Left lung (tissue), 4 donors: ENCODE measurements at regions not wholly inside any gene's neighbourhood (a gene's known extent, or its start where the extent isn't known, plus 50 kb on each side); places are given as distances from the start of the nearest gene placed in this dataset.

Experiments used
- ATAC-seq: fragments of 200-7000 bp; cut with Tn5 transposase; one replicate; pipeline ENCODE4 v1.9.1; 2020; ENCODE audit warnings: moderate library complexity
- DNase-seq, 4 donors: peaks; one replicate each; pipeline ENCODE4 v3.0.0-alpha.2; 2013 to 2020
- H3K27ac ChIP-seq, 2 donors: fragments of 200-600 bp; sonication (generic) in 1 of 2; one replicate each; pipeline versions ENCODE4 v1.5.0 to v1.8.0; 2020 to 2021
- H3K27me3 ChIP-seq, 2 donors: fragments of 200-600 bp; sonication (generic) in 1 of 2; one replicate each; pipeline versions ENCODE4 v1.5.0 to v1.8.0; 2020 to 2021
- H3K36me3 ChIP-seq, 2 donors: fragments of 200-600 bp; sonication (generic) in 1 of 2; one replicate each; pipeline versions ENCODE4 v1.5.0 to v1.8.0; 2020 to 2021
- H3K4me1 ChIP-seq, 2 donors: fragments of 200-600 bp; one replicate each; pipeline ENCODE4 v1.8.0; 2021
- H3K4me3 ChIP-seq, 2 donors: fragments of 200-600 bp; sonication (generic) in 1 of 2; one replicate each; pipeline versions ENCODE4 v1.5.0 to v1.8.0; 2020 to 2021; ENCODE audit warnings: mild to moderate bottlenecking in 1 of 2
- H3K9me3 ChIP-seq, 2 donors: fragments of 200-600 bp; sonication (generic) in 1 of 2; one replicate each; pipeline versions ENCODE4 v1.5.0 to v1.8.0; 2020 to 2021
- CTCF ChIP-seq, 2 donors: fragments of 200-600 bp; sonication (generic) in 1 of 2; IDR thresholded peaks; one replicate each; pipeline versions ENCODE4 v1.5.0 to v1.8.0; 2021; ENCODE audit warnings: antibody characterized with exemption in 2 of 2
- intact Hi-C, 2 donors: fragments of 100-400 bp; cut with DNase I; formaldehyde crosslinking; loops; one replicate each; pipeline versions ENCODE4 v1.11.2 to v1.14.2; 2022
- donor health status: DM: no; HTN: yes; CAD: no.
- donor health status: DM: no; HTN: no; CAD: no.

GRCh38 chr6:119961450-119961849 lies 611.9 kb upstream of the MAN1A1 start:
- TF ChIP-seq CTCF (IDR thresholded peaks at IDR 0.05): no peak
- Histone ChIP-seq H3K27me3 (no peaks in the 10 kb centered on the region), H3K9me3 (no peaks in the 10 kb centered on the region), H3K36me3 (no peaks in the 10 kb centered on the region), H3K4me1 (no peaks in the 10 kb centered on the region), H3K4me3 (no peak overlapping the region), H3K27ac (no peak overlapping the region)
- no peak for DNase-seq
- ATAC-seq: no peak
- intact Hi-C loops: no loop called here

- intact Hi-C loops: no loop called here
- Histone ChIP-seq H3K27me3 (no peaks in the 10 kb centered on the region), H3K27ac (no peak overlapping the region), H3K4me1 (no peaks in the 10 kb centered on the region), H3K36me3 (no peaks in the 10 kb centered on the region), H3K9me3 (no peaks in the 10 kb centered on the region), H3K4me3 (no peak overlapping the region)
- no peak for DNase-seq
- no peak for TF ChIP-seq CTCF (IDR thresholded peaks at IDR 0.05)
- no peak for ATAC-seq
Measured at GRCh38 chr6:119960456-119960855, 610.9 kb upstream of the MAN1A1 start.

- no peaks in the 10 kb centered on the region for H3K9me3 ChIP-seq
- no peak for ATAC-seq
Measured at GRCh38 chr6:119960036-119960435, 610.5 kb upstream of the MAN1A1 start.

GRCh38 chr6:119957195-119957594 lies 607.6 kb upstream of the MAN1A1 start:
- Histone ChIP-seq H3K27ac (no peak overlapping the region), H3K36me3 (no peaks in the 10 kb centered on the region), H3K27me3 (no peaks in the 10 kb centered on the region), H3K4me3 (no peak overlapping the region), H3K4me1 (no peaks in the 10 kb centered on the region), H3K9me3 (no peaks in the 10 kb centered on the region)
- ATAC-seq: no peak
- intact Hi-C loops: no loop called here
- DNase-seq: no peak
- TF ChIP-seq CTCF (IDR thresholded peaks at IDR 0.05): no peak

More at GRCh38 chr6:119960036-119960435, 610.5 kb upstream of the MAN1A1 start:
- H3K4me1 ChIP-seq: no peaks in the 10 kb centered on the region
- intact Hi-C loops: no loop called here
- no peaks in the 10 kb centered on the region for H3K27me3 ChIP-seq
- no peak for DNase-seq
- no peaks in the 10 kb centered on the region for H3K36me3 ChIP-seq
- H3K27ac ChIP-seq: no peak overlapping the region
- no peak for TF ChIP-seq CTCF (IDR thresholded peaks at IDR 0.05)
- H3K4me3 ChIP-seq: no peak overlapping the region

GRCh38 chr6:119952696-119953095 lies 603.1 kb upstream of the MAN1A1 start:
- intact Hi-C loops: no loop called here
- no peak for TF ChIP-seq CTCF (IDR thresholded peaks at IDR 0.05)
- ATAC-seq (no peak), DNase-seq (no peak)
- H3K27ac ChIP-seq: no peak overlapping the region
- H3K4me1 ChIP-seq: no peaks in the 10 kb centered on the region
- H3K36me3 ChIP-seq: no peaks in the 10 kb centered on the region
- no peak overlapping the region for H3K4me3 ChIP-seq
- H3K27me3 ChIP-seq: no peaks in the 10 kb centered on the region
- H3K9me3 ChIP-seq: no peaks in the 10 kb centered on the region
